HL-60 (cell line): ENCODE measurements at regions not wholly inside any gene's neighbourhood (a gene's known extent, or its start where the extent isn't known, plus 50 kb on each side); places are given as distances from the start of the nearest gene placed in this dataset.

Source experiments
- CTCF ChIP-seq: IDR thresholded peaks from one replicate; pipeline ENCODE4 v1.5.1; 2011; ENCODE audit warnings: low read length, control low read depth, inconsistent platforms; ENCODE audit not compliant: insufficient read depth
- GABPA ChIP-seq: IDR thresholded peaks from 2 replicates; pipeline ENCODE4 v1.6.1; 2012; ENCODE audit warnings: low read depth
- POLR2AphosphoS5 ChIP-seq: IDR thresholded peaks from 2 replicates; pipeline ENCODE4 v1.6.1; 2012; ENCODE audit warnings: low read depth
- REST ChIP-seq: IDR thresholded peaks from 2 replicates; pipeline ENCODE4 v1.6.1; 2012; ENCODE audit warnings: low read depth; ENCODE audit not compliant: insufficient replicate concordance
- SPI1 ChIP-seq: IDR thresholded peaks from 2 replicates; pipeline ENCODE4 v1.6.1; 2012; ENCODE audit warnings: low read depth, mild to moderate bottlenecking, borderline replicate concordance

DNA sequence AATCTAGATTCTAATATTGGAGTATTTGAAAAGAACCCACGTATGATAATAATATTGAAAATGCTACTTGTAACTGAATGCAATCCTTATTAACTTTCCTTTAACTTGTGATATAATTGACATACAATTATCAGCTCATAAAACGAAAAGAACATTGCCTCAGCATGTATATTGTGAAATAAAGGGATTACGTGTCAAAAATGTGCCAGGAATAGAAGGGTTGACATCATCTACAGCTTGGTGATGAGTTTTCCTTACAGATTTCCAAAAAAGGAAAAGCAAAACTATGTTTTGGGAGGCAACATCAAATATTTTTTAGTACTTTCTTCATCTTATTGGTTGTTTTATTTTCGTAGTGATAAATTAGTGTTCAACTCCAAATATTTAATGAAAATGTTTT is 266.0 kb upstream of the PTGER4 start:
- TF ChIP-seq CTCF (no peak), POLR2AphosphoS5 (no peak), REST (no peak), GABPA (no peak), SPI1 (no peak)
